ENCODE measurements at regions not wholly inside any gene's neighbourhood (a gene's known extent, or its start where the extent isn't known, plus 50 kb on each side); places are given as distances from the start of the nearest gene placed in this dataset.

GRCh38 chr2:134081238-134081938 lies 172.5 kb upstream of the MGAT5 start:
- DNase-seq (ENCODE audit: low spot score), result no peak

DNA sequence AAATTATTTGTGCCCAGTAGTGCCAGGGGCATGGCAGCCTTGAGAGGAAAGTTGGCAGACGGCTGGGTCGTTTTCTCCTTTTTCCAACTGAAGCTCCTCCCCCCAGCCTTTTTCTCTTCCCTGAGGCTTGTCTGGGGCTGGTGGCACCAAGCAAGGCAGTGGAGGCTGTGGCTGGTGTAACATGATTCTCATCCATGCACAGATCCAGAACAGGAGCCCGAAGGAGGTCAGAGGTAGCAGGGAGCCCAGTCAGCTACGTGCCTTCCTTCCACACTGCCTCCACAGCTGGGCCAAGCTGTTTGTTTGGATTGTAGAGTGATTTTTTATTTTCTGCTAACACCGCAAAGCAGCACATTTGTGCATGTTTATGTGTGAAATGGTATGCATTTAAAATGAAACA lies 170.3 kb upstream of the MGAT5 start:
- no peak for DNase-seq (ENCODE audit: low spot score)

GRCh38 chr2:134086594-134087219 lies 167.2 kb upstream of the MGAT5 start:
- no peak for DNase-seq (ENCODE audit: low spot score)

- no peak for DNase-seq (ENCODE audit: low spot score)
Observed at GRCh38 chr2:134087371-134087921, 166.4 kb upstream of the MGAT5 start.

DNA sequence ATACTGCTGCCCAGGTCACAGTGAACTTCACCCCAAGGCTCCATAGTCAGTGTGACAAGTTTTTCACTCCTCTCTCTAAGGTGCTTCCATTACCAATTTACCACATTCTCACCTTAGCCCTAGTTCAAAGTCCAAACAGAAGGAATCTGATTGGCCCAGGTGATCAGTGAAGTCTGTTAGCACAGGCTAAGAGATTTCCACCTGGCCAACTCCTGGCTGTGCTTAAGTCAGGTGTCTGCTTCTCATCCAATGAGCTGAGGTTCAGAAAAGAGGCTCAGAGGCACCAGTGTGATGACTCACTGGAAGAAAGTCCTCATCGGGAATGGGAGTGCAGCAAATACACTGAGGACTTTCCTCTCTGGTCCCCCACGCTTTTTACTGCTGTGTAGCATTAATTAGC lies 164.4 kb upstream of the MGAT5 start:
- DNase-seq (ENCODE audit: low spot score), result no peak

DNA sequence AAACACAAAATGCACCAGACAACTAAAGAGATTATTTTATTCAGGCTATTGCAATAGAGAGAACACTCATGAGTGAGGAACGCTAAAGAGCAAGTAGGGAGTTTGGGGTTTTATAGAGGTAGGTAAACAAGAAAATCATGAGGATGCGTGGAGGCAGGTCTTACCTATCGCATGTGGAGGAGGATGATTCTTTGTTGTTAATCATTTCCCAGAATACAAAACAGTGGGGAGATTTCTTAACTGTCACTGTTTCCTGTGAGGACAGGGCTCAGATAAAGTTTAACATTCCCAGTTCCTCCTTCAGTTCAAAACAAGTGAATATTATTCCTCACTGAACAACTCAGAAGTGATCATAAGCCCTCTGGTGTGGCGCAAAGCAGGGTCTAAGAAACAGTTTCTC lies 156.1 kb upstream of the MGAT5 start:
- no peak for DNase-seq (ENCODE audit: low spot score)

DNA sequence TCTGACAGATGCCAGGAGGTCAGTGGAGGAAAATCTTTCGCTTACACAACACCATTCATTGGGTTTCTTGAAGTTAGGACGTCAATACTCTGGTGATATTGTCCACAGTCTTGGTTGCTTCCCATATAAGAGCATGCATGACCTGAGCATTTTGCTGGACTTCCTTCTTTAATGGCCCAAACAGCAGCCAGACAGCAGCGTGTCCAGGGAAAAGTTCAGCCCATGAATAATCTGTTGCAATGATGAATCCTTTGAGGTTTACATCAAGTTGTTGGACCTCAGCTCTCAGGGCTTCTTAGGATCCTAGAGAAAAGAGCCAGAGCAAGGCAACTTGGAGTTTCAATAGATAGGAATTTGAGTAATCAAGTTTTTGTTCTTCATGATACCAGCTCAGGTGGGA lies 155.6 kb upstream of the MGAT5 start:
- no peak for DNase-seq (ENCODE audit: low spot score)

GRCh38 chr2:134099273-134099672 lies 154.6 kb upstream of the MGAT5 start:
- DNase-seq (ENCODE audit: low spot score), result no peak

GRCh38 chr2:134103196-134103595 lies 150.7 kb upstream of the MGAT5 start:
- DNase-seq (ENCODE audit: low spot score), result no peak

DNA sequence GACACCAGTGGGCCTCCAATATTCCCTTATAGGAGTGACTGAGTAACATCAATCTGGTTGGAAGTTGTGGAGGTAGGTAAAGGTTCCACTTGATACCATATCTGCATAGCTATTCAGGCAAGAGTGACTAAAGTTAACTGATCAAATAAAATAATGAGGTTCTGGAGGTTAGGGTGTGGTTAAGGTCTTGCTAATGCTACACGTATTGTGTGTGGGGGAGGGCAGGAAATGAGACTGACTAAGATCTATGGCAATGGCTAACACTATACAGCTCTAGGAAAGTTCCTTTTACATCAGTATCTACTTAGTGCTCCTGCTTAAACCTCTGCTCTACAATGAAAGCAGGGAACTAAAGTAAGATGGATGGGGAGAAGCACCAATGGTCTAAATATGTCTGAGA lies 149.1 kb upstream of the MGAT5 start:
- DNase-seq (ENCODE audit: low spot score), result no peak

DNA sequence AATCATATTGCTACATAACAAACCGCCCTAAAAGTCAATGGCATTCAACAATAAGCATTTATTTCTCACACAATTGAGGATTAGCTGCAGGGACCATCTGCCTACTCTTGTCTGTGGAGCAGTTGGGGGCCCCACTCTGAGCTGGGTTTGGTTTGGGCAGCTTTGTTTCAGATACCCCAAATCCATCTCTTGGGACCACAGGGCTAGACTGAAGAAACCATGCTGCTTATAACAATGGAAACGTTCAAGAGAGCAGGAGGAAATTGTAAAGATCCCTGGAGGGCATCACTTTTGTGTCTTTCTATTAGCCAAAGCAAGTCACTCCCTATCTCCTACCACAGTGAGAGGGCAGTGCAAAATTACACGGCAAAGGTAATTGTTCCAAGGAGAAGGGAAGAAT lies 146.5 kb upstream of the MGAT5 start:
- no peak for DNase-seq (ENCODE audit: low spot score)

GRCh38 chr2:134108113-134108512 lies 145.8 kb upstream of the MGAT5 start:
- DNase-seq (ENCODE audit: low spot score), result no peak

GRCh38 chr2:134109246-134109645 lies 144.6 kb upstream of the MGAT5 start:
- no peak for DNase-seq (ENCODE audit: low spot score)

- DNase-seq (ENCODE audit: low spot score), result no peak
Observed at GRCh38 chr2:134109725-134110124, 144.1 kb upstream of the MGAT5 start.

- DNase-seq (ENCODE audit: low spot score), result no peak
Observed at GRCh38 chr2:134110532-134110931, 143.3 kb upstream of the MGAT5 start.

GRCh38 chr2:134117676-134118075 lies 136.2 kb upstream of the MGAT5 start:
- no peak for DNase-seq (ENCODE audit: low spot score)

GRCh38 chr2:134118279-134119116 lies 135.4 kb upstream of the MGAT5 start:
- DNase-seq (ENCODE audit: low spot score), result peak; percentile 85

DNA sequence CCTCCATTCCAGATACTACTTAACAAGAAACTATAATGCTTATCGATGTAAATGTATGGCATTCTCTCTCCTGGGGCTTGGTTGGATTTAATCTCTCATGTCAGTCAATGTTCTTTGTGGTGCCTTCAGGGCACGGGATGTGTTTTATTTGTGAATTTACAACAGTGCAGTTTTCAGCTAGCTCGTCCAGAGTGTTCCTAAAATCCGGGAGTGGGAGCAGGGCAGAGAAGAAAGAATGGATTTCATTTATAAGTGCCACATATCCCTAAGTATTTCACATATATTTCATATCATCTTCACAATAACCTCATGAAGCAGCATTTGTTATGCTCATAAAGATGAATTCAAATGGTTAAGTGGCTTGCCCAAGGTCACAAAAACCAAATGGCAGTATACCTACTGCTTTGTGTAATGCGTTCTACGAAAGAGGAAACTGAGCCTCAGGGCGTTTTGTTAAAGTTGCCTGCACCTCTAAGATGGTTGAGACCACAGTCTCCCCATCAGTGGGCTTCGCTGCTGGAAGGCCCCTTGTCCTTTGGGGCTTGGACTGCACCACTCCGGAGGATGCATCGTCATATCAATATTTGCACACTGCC lies 134.7 kb upstream of the MGAT5 start:
- DNase-seq (ENCODE audit: low spot score), result no peak

- DNase-seq (ENCODE audit: low spot score), result peak; percentile 94
Observed at GRCh38 chr2:134119713-134120405, 134.0 kb upstream of the MGAT5 start.

- DNase-seq (ENCODE audit: low spot score), result no peak
Observed at GRCh38 chr2:134120406-134120732, 133.5 kb upstream of the MGAT5 start.

GRCh38 chr2:134120733-134121630 lies 132.9 kb upstream of the MGAT5 start:
- peak; percentile 90 for DNase-seq (ENCODE audit: low spot score)

Measured in AG20443 (cell line).